ENCODE measurements at regions not wholly inside any gene's neighbourhood (a gene's known extent, or its start where the extent isn't known, plus 50 kb on each side); places are given as distances from the start of the nearest gene placed in this dataset.

GRCh38 chr14:53814392-53814791, 142.2 kb downstream of the BMP4 start:
- no peak overlapping the region for H3K27ac ChIP-seq (ENCODE audit: insufficient read depth, low read length)
- peak; percentile 8 to 23 for DNase-seq (ENCODE audit: low read depth in 2 of 2)

DNA sequence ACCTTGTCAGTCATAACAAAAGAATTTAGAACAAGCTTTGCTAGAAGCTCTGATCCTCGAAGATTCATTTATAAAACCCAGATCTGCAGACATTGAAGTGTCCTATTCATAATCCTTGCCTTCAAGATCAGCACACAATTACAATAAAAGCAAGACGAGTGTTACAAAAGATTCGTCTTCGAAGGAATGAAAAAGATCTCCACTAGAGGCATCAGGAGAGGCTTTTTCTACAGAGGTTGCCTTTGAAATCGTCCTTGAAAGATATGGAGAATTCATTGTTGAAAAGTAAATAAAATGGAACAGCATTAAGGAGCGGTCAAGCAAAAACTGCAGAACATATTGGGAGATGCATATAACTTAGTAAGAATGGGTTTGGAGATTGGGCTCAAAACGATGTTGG, 146.4 kb downstream of the BMP4 start:
- no peak overlapping the region for H3K27ac ChIP-seq (ENCODE audit: insufficient read depth, low read length)
- no peaks in the 10 kb centered on the region for H3K79me2 ChIP-seq (ENCODE audit: control insufficient read depth, insufficient read depth, low read length)
- H3K4me1 ChIP-seq (ENCODE audit: control insufficient read depth, extremely low read depth, insufficient read depth, low read length) = no peaks in the 10 kb centered on the region
- H4K20me1 ChIP-seq (ENCODE audit: control insufficient read depth, extremely low read depth, insufficient read depth, low read length) = no peaks in the 10 kb centered on the region
- DNase-seq (ENCODE audit: low read depth in 2 of 2) = no peak
- H2AFZ ChIP-seq (ENCODE audit: low read length) = no peak overlapping the region
- H3K36me3 ChIP-seq (ENCODE audit: control insufficient read depth, insufficient read depth, low read length) = no peaks in the 10 kb centered on the region
- H3K4me2 ChIP-seq (ENCODE audit: extremely low read depth, insufficient read depth, low read length) = no peak overlapping the region
- TF ChIP-seq EZH2 (IDR thresholded peaks at IDR 0.05; ENCODE audit: low read length, missing control alignments) (no peak), CTCF (conservative IDR thresholded peaks at IDR 0.05 in 1 of 2, IDR thresholded peaks at IDR 0.05 in 1 of 2; ENCODE audit: low read depth in 1 of 2, low read length in 2 of 2) (no peak)
- no peak overlapping the region for H3K4me3 ChIP-seq (replicated peaks in 1 of 4; ENCODE audit: control extremely low read depth in 1 of 4, insufficient read depth in 1 of 4, low read depth in 3 of 4, low read length in 4 of 4)
- H3K27me3 ChIP-seq (ENCODE audit: control insufficient read depth, insufficient read depth, low read length) = no peaks in the 10 kb centered on the region
- H3K9ac ChIP-seq (ENCODE audit: insufficient read depth, low read length) = no peak overlapping the region
- no peaks in the 10 kb centered on the region for H3K9me3 ChIP-seq (ENCODE audit: control insufficient read depth, insufficient read depth, low read depth, low read length)

More at GRCh38 chr14:53814392-53814791, 142.2 kb downstream of the BMP4 start:
- Histone ChIP-seq H3K9ac (ENCODE audit: insufficient read depth, low read length) (no peak overlapping the region), H3K79me2 (ENCODE audit: control insufficient read depth, insufficient read depth, low read length) (no peaks in the 10 kb centered on the region), H3K9me3 (ENCODE audit: control insufficient read depth, insufficient read depth, low read depth, low read length) (no peaks in the 10 kb centered on the region), H3K36me3 (ENCODE audit: control insufficient read depth, insufficient read depth, low read length) (no peaks in the 10 kb centered on the region), H2AFZ (ENCODE audit: low read length) (no peak overlapping the region), H3K4me1 (ENCODE audit: control insufficient read depth, extremely low read depth, insufficient read depth, low read length) (no peaks in the 10 kb centered on the region), H3K4me3 (replicated peaks in 1 of 4; ENCODE audit: control extremely low read depth in 1 of 4, insufficient read depth in 1 of 4, low read depth in 3 of 4, low read length in 4 of 4) (no peak overlapping the region), H3K27me3 (ENCODE audit: control insufficient read depth, insufficient read depth, low read length) (no peaks in the 10 kb centered on the region), H4K20me1 (ENCODE audit: control insufficient read depth, extremely low read depth, insufficient read depth, low read length) (no peaks in the 10 kb centered on the region), H3K4me2 (ENCODE audit: extremely low read depth, insufficient read depth, low read length) (no peak overlapping the region)
- TF ChIP-seq CTCF (conservative IDR thresholded peaks at IDR 0.05 in 1 of 2, IDR thresholded peaks at IDR 0.05 in 1 of 2; ENCODE audit: low read depth in 1 of 2, low read length in 2 of 2) (no peak), EZH2 (IDR thresholded peaks at IDR 0.05; ENCODE audit: low read length, missing control alignments) (no peak)

DNA sequence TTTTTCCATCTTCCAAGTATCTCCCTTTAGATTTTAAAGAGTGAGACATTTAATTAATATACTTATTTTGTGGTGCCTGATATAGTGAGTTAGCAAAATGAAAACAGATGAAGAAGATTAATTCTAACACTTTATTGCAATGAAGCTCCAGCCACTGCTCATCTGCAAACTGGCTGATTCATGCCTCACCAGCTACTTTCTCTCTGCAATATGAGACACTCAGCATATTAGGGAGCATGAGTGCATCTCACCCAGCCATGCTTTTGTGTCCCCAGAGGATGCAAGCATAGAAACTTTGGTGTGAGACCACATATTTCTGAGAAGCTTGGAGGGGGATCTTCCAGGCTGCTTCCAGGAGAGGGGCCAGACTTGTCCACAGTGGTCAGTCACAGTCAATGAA, 148.6 kb downstream of the BMP4 start:
- Histone ChIP-seq H3K4me2 (ENCODE audit: extremely low read depth, insufficient read depth, low read length) (no peak overlapping the region), H3K27ac (ENCODE audit: insufficient read depth, low read length) (no peak overlapping the region), H4K20me1 (ENCODE audit: control insufficient read depth, extremely low read depth, insufficient read depth, low read length) (no peaks in the 10 kb centered on the region), H3K4me1 (ENCODE audit: control insufficient read depth, extremely low read depth, insufficient read depth, low read length) (no peaks in the 10 kb centered on the region), H3K9me3 (ENCODE audit: control insufficient read depth, insufficient read depth, low read depth, low read length) (no peaks in the 10 kb centered on the region), H3K9ac (ENCODE audit: insufficient read depth, low read length) (no peak overlapping the region), H3K27me3 (ENCODE audit: control insufficient read depth, insufficient read depth, low read length) (no peaks in the 10 kb centered on the region), H3K36me3 (ENCODE audit: control insufficient read depth, insufficient read depth, low read length) (no peaks in the 10 kb centered on the region), H3K79me2 (ENCODE audit: control insufficient read depth, insufficient read depth, low read length) (no peaks in the 10 kb centered on the region), H2AFZ (ENCODE audit: low read length) (no peak overlapping the region), H3K4me3 (replicated peaks in 1 of 4; ENCODE audit: control extremely low read depth in 1 of 4, insufficient read depth in 1 of 4, low read depth in 3 of 4, low read length in 4 of 4) (no peak overlapping the region)
- no peak for DNase-seq (ENCODE audit: low read depth in 2 of 2)
- TF ChIP-seq CTCF (conservative IDR thresholded peaks at IDR 0.05 in 1 of 2, IDR thresholded peaks at IDR 0.05 in 1 of 2; ENCODE audit: low read depth in 1 of 2, low read length in 2 of 2) = no peak
- no peak for TF ChIP-seq EZH2 (IDR thresholded peaks at IDR 0.05; ENCODE audit: low read length, missing control alignments)

Data from fibroblast of lung (primary cell).